ENCODE measurements at regions not wholly inside any gene's neighbourhood (a gene's known extent, or its start where the extent isn't known, plus 50 kb on each side); places are given as distances from the start of the nearest gene placed in this dataset.

GRCh38 chr1:50265790-50266314 is 157.1 kb downstream of the ELAVL4 start:
- in situ Hi-C loops (cut with MboI; ENCODE audit: low sequenced_read_pairs, unreplicated experiment) = no loop called here
- TF ChIP-seq CTCF (IDR thresholded peaks at IDR 0.05; ENCODE audit: borderline replicate concordance, control extremely low read depth, extremely low read depth, insufficient read depth, missing control alignments) = no peak
- DNase-seq (ENCODE audit: low spot score) = no peak

GRCh38 chr1:50264590-50264989 is 155.9 kb downstream of the ELAVL4 start:
- no peak for TF ChIP-seq CTCF (IDR thresholded peaks at IDR 0.05; ENCODE audit: borderline replicate concordance, control extremely low read depth, extremely low read depth, insufficient read depth, missing control alignments)
- no peak for DNase-seq (ENCODE audit: low spot score)
- in situ Hi-C loops (cut with MboI; ENCODE audit: low sequenced_read_pairs, unreplicated experiment) = no loop called here

GRCh38 chr1:50262436-50262835 is 153.7 kb downstream of the ELAVL4 start:
- no peak for TF ChIP-seq CTCF (IDR thresholded peaks at IDR 0.05; ENCODE audit: borderline replicate concordance, control extremely low read depth, extremely low read depth, insufficient read depth, missing control alignments)
- no peak for DNase-seq (ENCODE audit: low spot score)
- in situ Hi-C loops (cut with MboI; ENCODE audit: low sequenced_read_pairs, unreplicated experiment) = no loop called here

GRCh38 chr1:50261951-50262350 is 153.2 kb downstream of the ELAVL4 start:
- no peak for DNase-seq (ENCODE audit: low spot score)
- in situ Hi-C loops (cut with MboI; ENCODE audit: low sequenced_read_pairs, unreplicated experiment) = no loop called here
- no peak for TF ChIP-seq CTCF (IDR thresholded peaks at IDR 0.05; ENCODE audit: borderline replicate concordance, control extremely low read depth, extremely low read depth, insufficient read depth, missing control alignments)

- no peak for DNase-seq (ENCODE audit: low spot score)
- in situ Hi-C loops (cut with MboI; ENCODE audit: low sequenced_read_pairs, unreplicated experiment) = no loop called here
- TF ChIP-seq CTCF (IDR thresholded peaks at IDR 0.05; ENCODE audit: borderline replicate concordance, control extremely low read depth, extremely low read depth, insufficient read depth, missing control alignments) = no peak
Observed at GRCh38 chr1:50257940-50258685, 149.4 kb downstream of the ELAVL4 start.

- in situ Hi-C loops (cut with MboI; ENCODE audit: low sequenced_read_pairs, unreplicated experiment) = no loop called here
- no peak for TF ChIP-seq CTCF (IDR thresholded peaks at IDR 0.05; ENCODE audit: borderline replicate concordance, control extremely low read depth, extremely low read depth, insufficient read depth, missing control alignments)
- DNase-seq (ENCODE audit: low spot score) = no peak
Observed at GRCh38 chr1:50257029-50257428, 148.3 kb downstream of the ELAVL4 start.

Data from GM13976 (cell line).